H9 (cell line): ENCODE measurements at regions not wholly inside any gene's neighbourhood (a gene's known extent, or its start where the extent isn't known, plus 50 kb on each side); places are given as distances from the start of the nearest gene placed in this dataset.

Experiments used
- DNase-seq: peaks from one replicate; pipeline ENCODE4 v3.0.0-alpha.2; 2017
- H2AFZ ChIP-seq: one replicate; pipeline ENCODE4 v1.6.1; 2013; ENCODE audit warnings: mild to moderate bottlenecking, low read length, control low read depth, moderate library complexity
- H2AK5ac ChIP-seq: 2 replicates; pipeline ENCODE4 v1.6.1; 2013; ENCODE audit warnings: low read length, control low read depth, mixed read lengths; ENCODE audit not compliant: insufficient read length
- H2BK120ac ChIP-seq: one replicate; pipeline ENCODE4 v1.6.1; 2013; ENCODE audit warnings: low read depth, mild to moderate bottlenecking, low read length, control low read depth, inconsistent platforms; ENCODE audit not compliant: poor library complexity, severe bottlenecking
- H2BK12ac ChIP-seq: 2 replicates; pipeline ENCODE4 v1.6.1; 2013; ENCODE audit warnings: low read length, control low read depth, mixed read lengths, low read depth; ENCODE audit not compliant: insufficient read length
- H2BK15ac ChIP-seq: 2 replicates; pipeline ENCODE4 v1.6.1; 2013; ENCODE audit warnings: low read depth, low read length, control low read depth
- H2BK20ac ChIP-seq: one replicate; pipeline ENCODE4 v1.6.1; 2013; ENCODE audit warnings: low read depth, mild to moderate bottlenecking, low read length, control low read depth, inconsistent platforms; ENCODE audit not compliant: poor library complexity, severe bottlenecking
- H2BK5ac ChIP-seq: 2 replicates; pipeline ENCODE4 v1.6.1; 2013; ENCODE audit warnings: low read length, control low read depth, mixed read lengths; ENCODE audit not compliant: insufficient read length
- H3K14ac ChIP-seq: 2 replicates; pipeline ENCODE4 v1.6.1; 2013; ENCODE audit warnings: low read length, control low read depth; ENCODE audit not compliant: insufficient read depth
- H3K18ac ChIP-seq: 2 replicates; pipeline ENCODE4 v1.6.1; 2013; ENCODE audit warnings: low read depth, mild to moderate bottlenecking, mixed read lengths, low read length, control low read depth; ENCODE audit not compliant: insufficient read length
- H3K23ac ChIP-seq: 2 replicates; pipeline ENCODE4 v1.6.1; 2013; ENCODE audit warnings: low read length, control low read depth, mixed read lengths, low read depth; ENCODE audit not compliant: insufficient read length
- H3K23me2 ChIP-seq: 2 replicates; pipeline ENCODE4 v1.6.1; 2013; ENCODE audit warnings: low read depth, mild to moderate bottlenecking, mixed read lengths, low read length, control low read depth; ENCODE audit not compliant: insufficient read length, poor library complexity, severe bottlenecking
- H3K27ac ChIP-seq: 2 replicates; pipeline ENCODE4 v1.5.1; 2013; ENCODE audit warnings: low read length, control low read depth, mixed read lengths, low read depth; ENCODE audit not compliant: insufficient read length
- H3K27me3 ChIP-seq: 2 replicates; pipeline ENCODE4 v1.6.1; 2013; ENCODE audit warnings: low read length, control low read depth, inconsistent platforms; ENCODE audit not compliant: insufficient read depth
- H3K4ac ChIP-seq: 2 replicates; pipeline ENCODE4 v1.6.1; 2013; ENCODE audit warnings: low read depth, mild to moderate bottlenecking, control low read depth, inconsistent platforms, low read length, moderate library complexity
- H3K4me1 ChIP-seq: 2 replicates; pipeline ENCODE4 v1.6.1; 2013; ENCODE audit warnings: low read length, control low read depth, inconsistent platforms; ENCODE audit not compliant: insufficient read depth
- H3K4me2 ChIP-seq: 2 replicates; pipeline ENCODE4 v1.6.1; 2013; ENCODE audit warnings: low read length, control low read depth, mixed read lengths; ENCODE audit not compliant: insufficient read length, insufficient read depth
- H3K56ac ChIP-seq: 2 replicates; pipeline ENCODE4 v1.6.1; 2013; ENCODE audit warnings: low read depth, mild to moderate bottlenecking, mixed read lengths, low read length, control low read depth; ENCODE audit not compliant: insufficient read length
- H3K79me1 ChIP-seq: 2 replicates; pipeline ENCODE4 v1.6.1; 2013; ENCODE audit warnings: low read depth, mild to moderate bottlenecking, moderate library complexity, low read length, control low read depth, inconsistent platforms; ENCODE audit not compliant: insufficient read depth, poor library complexity, severe bottlenecking
- H3K79me2 ChIP-seq: 2 replicates; pipeline ENCODE4 v1.6.1; 2013; ENCODE audit warnings: low read length, control low read depth, inconsistent platforms; ENCODE audit not compliant: insufficient read depth
- H3K9ac ChIP-seq: 2 replicates; pipeline ENCODE4 v1.6.1; 2013; ENCODE audit warnings: low read length, control low read depth, mixed read lengths; ENCODE audit not compliant: insufficient read length; ENCODE audit errors: extremely low read depth
- H3K9me3 ChIP-seq: one replicate; pipeline ENCODE4 v1.6.1; 2013; ENCODE audit warnings: low read depth, low read length, inconsistent platforms; ENCODE audit not compliant: control insufficient read depth
- H3T11ph ChIP-seq: one replicate; pipeline ENCODE4 v1.6.1; 2013; ENCODE audit warnings: mild to moderate bottlenecking, low read length, control low read depth, inconsistent platforms
- H4K20me1 ChIP-seq: one replicate; pipeline ENCODE4 v1.6.1; 2013; ENCODE audit not compliant: control insufficient read depth, insufficient read length, insufficient read depth
- H4K5ac ChIP-seq: 2 replicates; pipeline ENCODE4 v1.6.1; 2013; ENCODE audit warnings: low read depth, mild to moderate bottlenecking, mixed read lengths, low read length, control low read depth; ENCODE audit not compliant: insufficient read length
- H4K8ac ChIP-seq: replicated peaks from 2 replicates; pipeline ENCODE4 v1.6.1; 2013; ENCODE audit warnings: low read length, control low read depth, mixed read lengths, low read depth; ENCODE audit not compliant: insufficient read length
- H4K91ac ChIP-seq: 2 replicates; pipeline ENCODE4 v1.6.1; 2013; ENCODE audit warnings: low read depth, mild to moderate bottlenecking, moderate library complexity, mixed read lengths, low read length, control low read depth; ENCODE audit not compliant: insufficient read length
- H3K27ac Mint-ChIP-seq, 3 experiments: 2 replicates in 2 of 3; 3 replicates in 1 of 3; pipeline ENCODE4 v1.8.0; 2020 to 2021; ENCODE audit warnings: mixed read lengths in 3 of 3, mild to moderate bottlenecking in 1 of 3, moderate library complexity in 1 of 3
- H3K27me3 Mint-ChIP-seq: 2 replicates; pipeline ENCODE4 v1.8.0; 2021; ENCODE audit warnings: low read depth, mild to moderate bottlenecking, moderate library complexity, mixed read lengths
- H3K36me3 Mint-ChIP-seq, 3 experiments: 2 replicates in 2 of 3; 3 replicates in 1 of 3; pipeline ENCODE4 v1.8.0; 2020 to 2021; ENCODE audit warnings: low read depth in 3 of 3, mixed read lengths in 3 of 3; ENCODE audit not compliant: insufficient read depth in 1 of 3
- H3K4me1 Mint-ChIP-seq, 2 experiments: 2 replicates each; pipeline ENCODE4 v1.8.0; 2020; ENCODE audit warnings: mixed read lengths in 2 of 2
- H3K4me3 Mint-ChIP-seq, 2 experiments: 2 replicates in 1 of 2; 3 replicates in 1 of 2; pipeline ENCODE4 v1.8.0; 2020 to 2021; ENCODE audit warnings: mild to moderate bottlenecking in 2 of 2, mixed read lengths in 2 of 2, moderate library complexity in 1 of 2
- H3K9me3 Mint-ChIP-seq, 2 experiments: 2 replicates in 1 of 2; 3 replicates in 1 of 2; pipeline ENCODE4 v1.8.0; 2020; ENCODE audit warnings: mild to moderate bottlenecking in 2 of 2, mixed read lengths in 2 of 2, moderate library complexity in 1 of 2
- CTCF ChIP-seq: fragments of 200-600 bp; sonication (generic); conservative IDR thresholded peaks from 3 replicates; pipeline ENCODE4 v1.8.0; 2021; ENCODE audit warnings: antibody characterized with exemption, mild to moderate bottlenecking
- WGBS: extraction: QIAGEN DNeasy Blood & Tissue Kit; methylation state at CpG from one replicate; pipeline ENCODE4 v1.1.7; 2013; ENCODE audit warnings: missing lambda C conversion rate, low lambda C conversion rate, mixed read lengths; ENCODE audit not compliant: insufficient read length; ENCODE audit errors: extremely low coverage; 5-methylcytosine and 5-hydroxymethylcytosine counted together

GRCh38 chr4:188930822-188931221 lies 791.6 kb downstream of the TRIML1 start:
- Histone ChIP-seq H2BK5ac (no peak overlapping the region), H3K79me2 (no peaks in the 10 kb centered on the region), H2BK15ac (no peak overlapping the region), H4K8ac (no peak overlapping the region), H2AFZ (no peak overlapping the region), H3K23me2 (no peaks in the 10 kb centered on the region), H3K23ac (no peak overlapping the region), H3K27ac (no peak overlapping the region), H2BK12ac (no peak overlapping the region), H3K9me3 (peaks cover 15% of the 10 kb centered on the region), H2BK20ac (no peak overlapping the region), H2AK5ac (no peak overlapping the region), H2BK120ac (no peak overlapping the region), H4K20me1 (no peaks in the 10 kb centered on the region), H4K5ac (no peak overlapping the region), H3K9ac (no peak overlapping the region), H3T11ph (no peak overlapping the region), H3K4me2 (no peak overlapping the region), H3K56ac (no peak overlapping the region), H3K14ac (no peak overlapping the region), H3K27me3 (no peaks in the 10 kb centered on the region), H3K18ac (no peak overlapping the region), H3K4ac (no peak overlapping the region), H3K4me1 (no peaks in the 10 kb centered on the region), H4K91ac (no peak overlapping the region), H3K79me1 (no peaks in the 10 kb centered on the region)
- Mint-ChIP-seq H3K36me3 (peaks cover 33 to 61% (median 34%) of the 10 kb centered on the region in 3 experiments), H3K27me3 (peaks cover 3% of the 10 kb centered on the region; the same call in 1 of the 2 replicates), H3K4me3 (no peak overlapping the region), H3K4me1 (peaks cover 9 to 10% of the 10 kb centered on the region in 2 experiments), H3K27ac (no peak overlapping the region), H3K9me3 (peaks cover 58 to 64% of the 10 kb centered on the region in 2 experiments)
- DNase-seq = no peak
- no peak for TF ChIP-seq CTCF
- WGBS = no CpG with 5 or more reads among the region's 2 CpGs
